HG02571 (cell line): ENCODE measurements at regions not wholly inside any gene's neighbourhood (a gene's known extent, or its start where the extent isn't known, plus 50 kb on each side); places are given as distances from the start of the nearest gene placed in this dataset.

Experiments
- ATAC-seq: cut with Tn5 transposase; IDR thresholded peaks from one replicate; pipeline ENCODE4 v1.9.1; 2021; ENCODE audit warnings: mild to moderate bottlenecking, moderate library complexity; ENCODE audit not compliant: unreplicated experiment

DNA sequence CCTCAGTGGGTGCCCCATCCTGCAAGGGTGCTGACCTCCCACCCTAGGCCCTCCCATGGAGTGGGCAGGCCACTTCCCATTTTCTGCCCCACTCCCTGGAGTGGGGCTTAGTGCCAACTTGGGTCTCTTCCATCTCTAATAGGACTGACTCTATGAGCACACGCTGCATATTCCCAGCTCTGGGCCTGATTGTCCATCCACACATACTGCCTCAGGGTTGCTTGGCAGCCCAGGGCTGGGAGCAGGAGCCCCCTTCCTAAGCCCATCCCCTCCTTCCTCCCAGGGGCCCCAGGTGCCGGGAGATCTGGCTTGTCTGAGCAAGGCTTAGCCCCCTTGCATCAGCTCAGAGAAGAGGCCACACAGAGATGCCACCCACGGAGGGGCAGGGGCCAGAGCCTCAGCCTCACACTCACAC, 55.1 kb downstream of the PJA1 start:
- ATAC-seq = no peak

DNA sequence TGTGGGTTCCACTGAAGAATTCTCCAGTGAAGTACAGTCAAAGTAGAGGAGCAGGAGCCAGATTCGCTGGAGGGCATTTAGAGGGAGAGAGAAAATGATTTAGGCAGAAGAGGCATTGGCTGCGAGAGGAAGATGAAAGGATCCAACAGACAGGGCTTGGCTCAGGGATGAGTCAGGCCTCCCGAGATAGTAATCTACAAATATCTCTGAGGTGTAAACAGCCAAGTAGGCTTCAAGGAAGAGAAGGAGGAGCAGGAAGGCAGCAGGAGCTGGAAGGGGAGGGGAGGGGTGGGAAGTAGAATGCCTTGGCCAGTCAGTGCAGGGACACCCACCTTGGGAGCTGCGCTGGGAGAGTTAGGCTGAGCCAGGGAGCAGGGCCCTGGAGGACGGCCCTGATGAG, 55.5 kb downstream of the PJA1 start:
- no peak for ATAC-seq

GRCh38 chrX:69109036-69109663, 56.1 kb downstream of the PJA1 start:
- no peak for ATAC-seq

DNA sequence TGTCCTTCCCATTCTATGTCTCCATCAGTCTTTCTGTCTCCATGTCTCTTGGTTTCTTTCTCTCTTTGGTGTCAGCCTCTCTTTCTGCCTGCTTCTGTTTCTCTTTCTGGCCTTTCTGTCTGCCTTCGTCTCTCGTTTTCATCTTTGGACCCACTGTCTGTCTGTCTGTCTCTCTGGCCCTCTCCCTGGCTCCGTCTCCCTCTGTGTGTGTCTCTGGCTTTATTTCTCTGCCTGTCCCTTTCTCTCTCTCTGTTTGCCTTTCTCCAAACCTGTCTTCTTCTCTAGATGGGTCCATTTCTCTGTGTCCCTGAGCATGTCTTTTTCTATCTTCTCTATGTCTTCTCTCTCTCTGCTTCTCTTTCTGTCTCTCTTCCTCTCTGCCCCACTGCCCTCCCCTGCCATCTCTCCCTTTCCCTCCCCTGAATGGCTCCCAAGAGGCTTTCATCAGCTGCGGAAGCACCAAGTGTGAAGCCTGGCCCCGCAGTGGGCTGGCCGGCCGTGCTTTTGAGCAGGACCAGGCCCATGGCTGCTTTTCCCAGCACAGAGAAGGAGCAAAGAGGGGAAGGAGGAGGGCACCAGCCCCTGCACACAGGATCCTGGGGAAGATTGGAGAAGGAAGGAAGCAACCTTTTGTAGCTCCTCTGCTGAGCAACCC, 57.4 kb downstream of the PJA1 start:
- no peak for ATAC-seq

DNA sequence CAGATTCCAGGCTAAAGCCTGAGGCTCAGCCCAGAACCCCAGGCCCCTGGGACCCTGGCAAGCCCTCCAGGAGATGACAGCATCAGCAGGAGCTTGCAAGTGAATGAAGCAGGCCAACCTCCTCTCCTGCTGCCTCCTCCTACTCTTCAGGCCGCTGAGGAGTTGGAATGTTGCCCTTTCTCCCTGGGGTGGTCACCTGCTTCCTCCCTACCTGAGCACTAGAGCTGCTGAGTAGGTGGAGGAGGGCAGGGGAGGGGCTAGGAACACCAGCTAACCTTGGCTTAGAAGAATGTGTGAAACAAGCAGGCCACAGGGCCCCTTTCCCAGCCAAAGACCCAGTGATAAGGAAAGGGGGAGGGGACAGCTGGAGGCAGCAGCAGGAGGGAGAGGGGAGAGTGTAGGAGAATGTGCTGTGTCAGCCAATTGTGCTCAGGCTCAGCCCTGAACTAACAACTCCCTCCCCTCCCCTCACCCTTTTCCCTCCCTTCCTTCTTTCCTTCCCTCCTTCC, 58.0 kb downstream of the PJA1 start:
- no peak for ATAC-seq

DNA sequence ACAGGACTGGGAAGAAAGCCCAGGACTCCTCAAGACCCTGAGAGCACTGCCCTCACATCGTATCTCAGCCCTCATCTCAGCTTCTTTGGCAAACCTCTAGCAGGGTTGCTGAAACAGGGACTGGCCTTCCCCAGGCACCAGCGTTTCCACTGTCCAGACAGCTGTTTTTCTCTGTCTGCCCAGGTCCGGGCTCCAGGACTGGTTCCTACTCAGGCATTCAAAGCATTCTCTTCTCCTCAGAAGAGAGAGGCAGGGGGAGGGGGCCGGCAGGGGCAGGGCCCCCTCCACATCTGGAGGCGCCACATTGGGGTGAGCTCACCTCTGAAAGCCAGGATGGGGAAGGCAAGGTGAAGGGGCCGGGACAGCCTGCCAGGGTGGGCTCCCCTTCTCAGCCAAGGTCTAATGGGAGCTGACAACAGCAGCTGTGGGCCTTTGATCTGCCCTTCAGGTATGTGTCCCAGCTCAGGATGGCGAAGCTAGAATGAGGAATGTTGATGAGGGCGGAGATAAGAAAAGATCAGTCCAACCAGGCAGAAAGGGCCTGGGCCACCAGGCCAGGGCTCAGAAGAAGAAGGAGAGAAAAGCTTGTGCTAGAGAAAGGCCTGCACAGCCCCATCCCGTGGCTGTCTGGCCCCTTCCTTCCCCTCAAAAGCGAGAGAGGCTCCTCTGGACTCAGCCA, 60.4 kb downstream of the PJA1 start:
- no peak for ATAC-seq

GRCh38 chrX:69103539-69103938, 61.7 kb downstream of the PJA1 start:
- no peak for ATAC-seq

- ATAC-seq = no peak
These were observed 62.5 kb downstream of the PJA1 start for GRCh38 chrX:69102612-69103194.

- ATAC-seq = no peak
These were observed 63.5 kb downstream of the PJA1 start for GRCh38 chrX:69101683-69102251.

DNA sequence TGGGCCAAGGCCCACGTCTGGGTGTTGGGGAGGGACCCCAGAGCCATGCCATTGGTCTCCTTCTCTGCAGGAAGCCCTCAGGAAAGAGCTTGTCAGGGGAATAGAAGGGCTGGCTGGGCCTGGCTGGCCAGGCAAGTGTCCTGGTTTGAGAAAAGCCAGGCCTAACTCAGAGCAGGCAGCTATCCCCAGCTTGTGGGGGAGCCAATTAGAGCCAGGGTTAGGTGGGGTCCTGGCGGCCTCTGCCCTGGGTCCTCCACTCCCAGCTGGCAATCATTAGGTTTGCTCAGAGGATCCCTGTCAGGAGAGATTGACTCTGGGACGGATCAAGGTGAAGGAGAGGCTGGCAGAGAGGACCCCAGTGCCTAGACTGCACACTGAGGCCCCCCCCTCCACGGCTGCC, 64.8 kb downstream of the PJA1 start:
- ATAC-seq = no peak

DNA sequence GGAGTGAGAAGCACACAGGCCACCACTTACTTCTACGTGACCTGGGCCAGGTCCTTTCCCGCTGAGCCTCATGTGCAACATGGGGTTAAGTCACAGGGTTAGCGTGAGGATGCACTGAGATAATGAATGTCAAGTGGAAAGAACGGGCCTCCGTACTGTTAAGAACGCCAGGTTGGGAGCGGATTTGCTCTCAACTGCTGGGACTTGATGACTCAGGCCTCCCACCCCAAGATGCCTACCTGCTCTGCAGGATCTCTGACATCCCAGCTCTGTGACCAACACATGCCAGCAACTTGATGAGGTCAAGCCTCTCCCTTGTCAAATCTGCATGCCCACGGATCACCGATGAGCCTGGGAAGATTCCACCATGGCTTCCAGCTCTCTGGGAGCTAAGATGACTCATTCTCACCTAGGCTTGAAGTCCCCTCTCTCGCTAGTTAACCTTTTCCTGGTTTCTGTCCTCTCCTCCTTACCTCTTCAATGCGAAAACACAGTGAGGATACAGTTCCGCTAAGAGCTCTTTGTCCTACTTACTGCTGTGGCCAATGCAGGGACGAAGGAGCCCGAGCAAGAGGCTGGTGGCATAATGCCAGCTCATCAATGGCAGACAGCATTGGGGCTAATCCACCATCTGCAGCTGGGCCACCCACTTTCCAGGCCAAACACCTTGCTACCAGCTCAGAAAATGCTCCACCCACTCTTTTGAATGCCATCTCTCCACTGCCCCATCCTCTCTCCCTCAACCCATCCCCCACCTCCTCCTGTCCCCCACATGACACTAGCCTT, 67.6 kb downstream of the PJA1 start:
- no peak for ATAC-seq

DNA sequence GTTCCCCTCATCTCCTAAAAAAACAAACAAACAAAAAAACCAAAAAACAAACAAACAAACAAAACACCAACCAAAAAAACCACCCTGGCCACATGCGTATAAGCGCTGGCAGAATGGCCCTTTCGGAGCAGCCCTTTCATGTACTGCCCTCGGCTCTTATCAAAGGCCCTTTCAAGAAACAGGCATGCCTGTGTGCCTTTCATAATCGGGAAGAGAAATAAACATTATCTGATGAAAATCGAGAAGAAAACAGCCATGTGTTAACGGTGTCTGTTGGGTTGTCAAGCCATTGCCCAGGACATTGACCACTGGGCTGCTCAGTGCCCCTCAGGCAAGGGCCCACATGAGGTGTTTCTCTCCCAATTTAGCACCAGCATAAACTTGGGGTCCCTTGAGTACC, 68.3 kb downstream of the PJA1 start:
- no peak for ATAC-seq

- ATAC-seq = no peak
These were observed 70.1 kb downstream of the PJA1 start for GRCh38 chrX:69094977-69095669.

- ATAC-seq = no peak
These were observed 71.0 kb downstream of the PJA1 start for GRCh38 chrX:69093960-69094871.

DNA sequence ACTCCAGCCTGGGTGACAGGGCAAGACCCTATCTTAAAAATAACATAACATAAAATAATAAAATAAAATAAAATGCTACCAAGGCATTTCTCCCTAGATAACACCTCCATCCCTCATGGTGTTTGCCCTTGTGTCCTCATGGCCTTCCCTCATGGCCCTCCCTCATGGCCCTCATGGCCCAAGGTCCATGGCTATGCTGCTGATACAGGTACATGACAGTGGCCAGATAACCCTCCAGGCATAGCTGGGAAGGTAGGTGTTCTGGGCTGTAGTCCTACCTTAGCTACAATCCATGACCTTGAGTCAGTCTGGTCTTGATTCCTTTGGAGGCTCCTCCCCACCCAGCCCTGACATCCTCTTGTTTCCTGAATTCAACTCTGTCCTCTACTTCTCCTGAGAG, 75.2 kb downstream of the PJA1 start:
- ATAC-seq = no peak

- no peak for ATAC-seq
These were observed 76.0 kb downstream of the PJA1 start for GRCh38 chrX:69089203-69089602.

GRCh38 chrX:69088171-69088938, 76.9 kb downstream of the PJA1 start:
- no peak for ATAC-seq

- no peak for ATAC-seq
These were observed 79.4 kb downstream of the PJA1 start for GRCh38 chrX:69085826-69086225.
